SK-N-SH treated with all-trans-retinoic acid at 6 μM for 48 hours (cell line): ENCODE measurements at regions not wholly inside any gene's neighbourhood (a gene's known extent, or its start where the extent isn't known, plus 50 kb on each side); places are given as distances from the start of the nearest gene placed in this dataset.

Experiments used
- ATAC-seq: fragments of 200-7000 bp; cut with Tn5 transposase; 3 replicates; pipeline ENCODE4 v1.9.1; 2020; ENCODE audit warnings: mild to moderate bottlenecking, moderate library complexity
- ARNTL ChIP-seq: fragments of 450-650 bp; formaldehyde crosslinking; IDR thresholded peaks from 2 replicates; pipeline ENCODE4 v1.5.0; 2020; ENCODE audit warnings: low read depth, mild to moderate bottlenecking, moderate library complexity, borderline replicate concordance
- BACH2 ChIP-seq: fragments of 250-450 bp; sonication (Bioruptor Pico); IDR thresholded peaks from 2 replicates; pipeline ENCODE4 v1.9.0; 2021; ENCODE audit warnings: mild to moderate bottlenecking, borderline replicate concordance
- CREB5 ChIP-seq: fragments of 250-450 bp; sonication (Bioruptor Pico); IDR thresholded peaks from 2 replicates; pipeline ENCODE4 v1.5.1; 2020; ENCODE audit warnings: low read depth, mild to moderate bottlenecking, moderate library complexity
- CSDC2 ChIP-seq: fragments of 250-450 bp; sonication (Bioruptor Pico); IDR thresholded peaks from 2 replicates; pipeline ENCODE4 v1.5.0; 2020; ENCODE audit warnings: mild to moderate bottlenecking, moderate library complexity
- CSRNP3 ChIP-seq: fragments of 250-450 bp; sonication (Bioruptor Pico); IDR thresholded peaks from 2 replicates; pipeline ENCODE4 v1.5.1; 2021; ENCODE audit warnings: mild to moderate bottlenecking, moderate library complexity
- ESRRG ChIP-seq: fragments of 250-450 bp; sonication (Bioruptor Pico); IDR thresholded peaks from 2 replicates; pipeline ENCODE4 v1.6.1; 2021; ENCODE audit warnings: mild to moderate bottlenecking
- GLIS3 ChIP-seq: fragments of 250-450 bp; sonication (Bioruptor Pico); IDR thresholded peaks from 2 replicates; pipeline ENCODE4 v1.5.0; 2020; ENCODE audit warnings: mild to moderate bottlenecking, moderate library complexity
- ISL1 ChIP-seq: fragments of 250-450 bp; sonication (Bioruptor Pico); IDR thresholded peaks from 2 replicates; pipeline ENCODE4 v2.1.2; 2022; ENCODE audit warnings: mild to moderate bottlenecking, moderate library complexity
- OSR1 ChIP-seq: fragments of 250-450 bp; sonication (Bioruptor Pico); IDR thresholded peaks from 2 replicates; pipeline ENCODE4 v1.8.0; 2022; ENCODE audit warnings: moderate library complexity, mild to moderate bottlenecking, inconsistent platforms
- PATZ1 ChIP-seq: fragments of 250-450 bp; sonication (Bioruptor Pico); IDR thresholded peaks from 2 replicates; pipeline ENCODE4 v1.8.0; 2020; ENCODE audit warnings: mild to moderate bottlenecking, moderate library complexity, borderline replicate concordance
- POU6F1 ChIP-seq: fragments of 250-450 bp; sonication (Bioruptor Pico); IDR thresholded peaks from 2 replicates; pipeline ENCODE4 v1.8.0; 2021; ENCODE audit warnings: low read depth, mild to moderate bottlenecking, moderate library complexity, borderline replicate concordance
- PPARA ChIP-seq: fragments of 250-450 bp; sonication (Bioruptor Pico); IDR thresholded peaks from 2 replicates; pipeline ENCODE4 v1.5.0; 2020; ENCODE audit warnings: mild to moderate bottlenecking, borderline replicate concordance
- RARB ChIP-seq: fragments of 250-450 bp; sonication (Bioruptor Pico); IDR thresholded peaks from 2 replicates; pipeline ENCODE4 v1.8.0; 2021; ENCODE audit warnings: mild to moderate bottlenecking, moderate library complexity
- SNAI2 ChIP-seq: fragments of 250-450 bp; sonication (Bioruptor Pico); IDR thresholded peaks from 2 replicates; pipeline ENCODE4 v1.5.0; 2020; ENCODE audit warnings: mild to moderate bottlenecking, moderate library complexity
- TCF4 ChIP-seq: fragments of 250-450 bp; sonication (Bioruptor Pico); IDR thresholded peaks from 2 replicates; pipeline ENCODE4 v1.8.0; 2021; ENCODE audit warnings: mild to moderate bottlenecking, moderate library complexity, borderline replicate concordance
- TOX ChIP-seq: fragments of 250-450 bp; sonication (Bioruptor Pico); IDR thresholded peaks from 2 replicates; pipeline ENCODE4 v1.8.0; 2021; ENCODE audit warnings: mild to moderate bottlenecking, moderate library complexity, borderline replicate concordance
- ZFP3 ChIP-seq: fragments of 250-450 bp; sonication (Bioruptor Pico); IDR thresholded peaks from 2 replicates; pipeline ENCODE4 v1.5.0; 2020; ENCODE audit warnings: mild to moderate bottlenecking, moderate library complexity
- ZFP30 ChIP-seq: fragments of 450-650 bp; formaldehyde crosslinking; IDR thresholded peaks from 2 replicates; pipeline ENCODE4 v1.5.0; 2022; ENCODE audit warnings: mild to moderate bottlenecking, moderate library complexity
- ZNF565 ChIP-seq: fragments of 450-650 bp; formaldehyde crosslinking; conservative IDR thresholded peaks from 2 replicates; pipeline ENCODE4 v1.5.0; 2020; ENCODE audit warnings: low read depth, mild to moderate bottlenecking, moderate library complexity
- ZNF70 ChIP-seq: fragments of 450-650 bp; formaldehyde crosslinking; IDR thresholded peaks from 2 replicates; pipeline ENCODE4 v1.5.0; 2020; ENCODE audit warnings: mild to moderate bottlenecking, moderate library complexity
- TF ChIP-seq, protein P1 (sequence below): fragments of 250-450 bp; sonication (Bioruptor Pico); IDR thresholded peaks from 2 replicates; pipeline ENCODE4 v1.5.0; 2020; ENCODE audit warnings: mild to moderate bottlenecking, moderate library complexity

- no peak for ATAC-seq
Measured at GRCh38 chr10:6692103-6692502, 112.0 kb upstream of the PRKCQ start.

GRCh38 chr10:6689036-6689435 is 109.0 kb upstream of the PRKCQ start:
- ATAC-seq, result no peak
- no peak for TF ChIP-seq POU6F1 (CRISPR knock-in tag)
- no peak for TF ChIP-seq GLIS3 (CRISPR knock-in tag)
- TF ChIP-seq TOX (CRISPR knock-in tag), result no peak
- TF ChIP-seq RARB, result no peak
- no peak for TF ChIP-seq ZNF565 (CRISPR knock-in tag)
- no peak for TF ChIP-seq OSR1 (CRISPR knock-in tag)
- no peak for TF ChIP-seq BACH2 (CRISPR knock-in tag)
- no peak for TF ChIP-seq PPARA (CRISPR knock-in tag)
- no peak for TF ChIP-seq CREB5 (CRISPR knock-in tag)
- TF ChIP-seq ARNTL, result no peak
- no peak for TF ChIP-seq ZFP30 (CRISPR knock-in tag)
- TF ChIP-seq ISL1 (CRISPR knock-in tag), result no peak
- TF ChIP-seq TCF4, result no peak
- no peak for TF ChIP-seq ZFP3
- no peak for TF ChIP-seq PATZ1 (CRISPR knock-in tag)
- TF ChIP-seq ESRRG (CRISPR knock-in tag), result no peak
- TF ChIP-seq ZNF70 (CRISPR knock-in tag), result no peak

More at GRCh38 chr10:6692103-6692502, 112.0 kb upstream of the PRKCQ start:
- TF ChIP-seq, protein P1, sequence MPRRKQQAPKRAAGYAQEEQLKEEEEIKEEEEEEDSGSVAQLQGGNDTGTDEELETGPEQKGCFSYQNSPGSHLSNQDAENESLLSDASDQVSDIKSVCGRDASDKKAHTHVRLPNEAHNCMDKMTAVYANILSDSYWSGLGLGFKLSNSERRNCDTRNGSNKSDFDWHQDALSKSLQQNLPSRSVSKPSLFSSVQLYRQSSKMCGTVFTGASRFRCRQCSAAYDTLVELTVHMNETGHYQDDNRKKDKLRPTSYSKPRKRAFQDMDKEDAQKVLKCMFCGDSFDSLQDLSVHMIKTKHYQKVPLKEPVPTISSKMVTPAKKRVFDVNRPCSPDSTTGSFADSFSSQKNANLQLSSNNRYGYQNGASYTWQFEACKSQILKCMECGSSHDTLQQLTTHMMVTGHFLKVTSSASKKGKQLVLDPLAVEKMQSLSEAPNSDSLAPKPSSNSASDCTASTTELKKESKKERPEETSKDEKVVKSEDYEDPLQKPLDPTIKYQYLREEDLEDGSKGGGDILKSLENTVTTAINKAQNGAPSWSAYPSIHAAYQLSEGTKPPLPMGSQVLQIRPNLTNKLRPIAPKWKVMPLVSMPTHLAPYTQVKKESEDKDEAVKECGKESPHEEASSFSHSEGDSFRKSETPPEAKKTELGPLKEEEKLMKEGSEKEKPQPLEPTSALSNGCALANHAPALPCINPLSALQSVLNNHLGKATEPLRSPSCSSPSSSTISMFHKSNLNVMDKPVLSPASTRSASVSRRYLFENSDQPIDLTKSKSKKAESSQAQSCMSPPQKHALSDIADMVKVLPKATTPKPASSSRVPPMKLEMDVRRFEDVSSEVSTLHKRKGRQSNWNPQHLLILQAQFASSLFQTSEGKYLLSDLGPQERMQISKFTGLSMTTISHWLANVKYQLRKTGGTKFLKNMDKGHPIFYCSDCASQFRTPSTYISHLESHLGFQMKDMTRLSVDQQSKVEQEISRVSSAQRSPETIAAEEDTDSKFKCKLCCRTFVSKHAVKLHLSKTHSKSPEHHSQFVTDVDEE (CRISPR knock-in tag), result no peak
- no peak for TF ChIP-seq CSDC2 (CRISPR knock-in tag)
- no peak for TF ChIP-seq SNAI2 (CRISPR knock-in tag)
- no peak for TF ChIP-seq ZFP3
- TF ChIP-seq ZNF565 (CRISPR knock-in tag), result no peak
- no peak for TF ChIP-seq ARNTL
- no peak for TF ChIP-seq CSRNP3 (CRISPR knock-in tag)
- no peak for TF ChIP-seq ESRRG (CRISPR knock-in tag)
- TF ChIP-seq PPARA (CRISPR knock-in tag), result no peak
- no peak for TF ChIP-seq CREB5 (CRISPR knock-in tag)
- TF ChIP-seq BACH2 (CRISPR knock-in tag), result no peak
- no peak for TF ChIP-seq POU6F1 (CRISPR knock-in tag)
- no peak for TF ChIP-seq ZFP30 (CRISPR knock-in tag)
- TF ChIP-seq GLIS3 (CRISPR knock-in tag), result no peak
- TF ChIP-seq, all 23 proteins: peak for 0
